HepG2 (cell line): ENCODE measurements at regions not wholly inside any gene's neighbourhood (a gene's known extent, or its start where the extent isn't known, plus 50 kb on each side); places are given as distances from the start of the nearest gene placed in this dataset.

Experiments used
- ATF2 ChIP-seq: sonication (generic); formaldehyde crosslinking; IDR thresholded peaks from 2 replicates; pipeline ENCODE4 v1.4.0; 2020; ENCODE audit warnings: missing genetic modification reagents
- CTCF ChIP-seq: sonication (generic); formaldehyde crosslinking; IDR thresholded peaks from 2 replicates; pipeline ENCODE4 v1.5.0; 2020; ENCODE audit warnings: mild to moderate bottlenecking, missing genetic modification reagents, moderate library complexity
- ELF1 ChIP-seq: sonication (generic); formaldehyde crosslinking; IDR thresholded peaks from 2 replicates; pipeline ENCODE4 v1.4.0; 2020; ENCODE audit warnings: missing genetic modification reagents
- EP300 ChIP-seq, 3 experiments: sonication (generic) in 1 of 3; formaldehyde crosslinking in 1 of 3; IDR thresholded peaks; 2 replicates each; pipeline versions ENCODE4 v1.5.1 to v1.6.1; 2011 to 2020; ENCODE audit warnings: low read depth in 2 of 3, low read length in 2 of 3, borderline replicate concordance in 1 of 3, improper control_type of control experiment in 1 of 3, mild to moderate bottlenecking in 1 of 3, missing genetic modification reagents in 1 of 3, moderate library complexity in 1 of 3
- EZH2 ChIP-seq: conservative IDR thresholded peaks from 2 replicates; pipeline ENCODE4 v1.6.1; 2012; ENCODE audit warnings: mild to moderate bottlenecking, low read depth, low read length, moderate library complexity
- LRRFIP1 ChIP-seq: sonication (generic); formaldehyde crosslinking; conservative IDR thresholded peaks from 2 replicates; pipeline ENCODE4 v1.4.0; 2020; ENCODE audit warnings: missing genetic modification reagents
- UBTF ChIP-seq: sonication (generic); formaldehyde crosslinking; IDR thresholded peaks from 2 replicates; pipeline ENCODE4 v1.4.0; 2020; ENCODE audit warnings: mild to moderate bottlenecking, missing genetic modification reagents
- ZBTB40 ChIP-seq, 2 experiments: fragments of 450-650 bp in 1 of 2; sonication (generic) in 1 of 2; formaldehyde crosslinking in 1 of 2; IDR thresholded peaks; 2 replicates each; pipeline versions ENCODE4 v1.6.1 to v1.8.0; 2016 to 2022; ENCODE audit warnings: antibody characterized with exemption in 1 of 2, mild to moderate bottlenecking in 1 of 2, missing genetic modification reagents in 1 of 2
- ZNF430 ChIP-seq: sonication (generic); formaldehyde crosslinking; IDR thresholded peaks from 2 replicates; pipeline ENCODE4 v1.9.0; 2021; ENCODE audit warnings: mild to moderate bottlenecking, missing genetic modification reagents

- TF ChIP-seq CTCF (CRISPR knock-in tag) (peak; percentile 50), ATF2 (CRISPR knock-in tag) (no peak), UBTF (no peak), ZNF430 (no peak), ELF1 (CRISPR knock-in tag) (no peak), ZBTB40 (IDR thresholded peaks at IDR 0.05) (no peak), ZBTB40 (CRISPR knock-in tag; IDR thresholded peaks at IDR 0.05) (no peak), LRRFIP1 (CRISPR knock-in tag) (no peak), EZH2 (no peak), EP300 (IDR thresholded peaks at IDR 0.05; ENCODE audit: low read depth in 2 of 2, low read length in 2 of 2) (no peak), EP300 (CRISPR knock-in tag; IDR thresholded peaks at IDR 0.05; ENCODE audit: borderline replicate concordance) (no peak)
These were observed 115.6 kb downstream of the LRIG3 start for GRCh38 chr12:58804749-58805148.
